NAMALWA (cell line): ENCODE measurements at regions not wholly inside any gene's neighbourhood (a gene's known extent, or its start where the extent isn't known, plus 50 kb on each side); places are given as distances from the start of the nearest gene placed in this dataset.
"Not testable (repeated sequence)": the region's sequence is repeated elsewhere in the genome, so short reads cannot be mapped to it uniquely, and the experiment has no call there.

ENCODE experiments used
- DNase-seq: peaks from one replicate; pipeline ENCODE4 v3.0.0-alpha.2; 2015; ENCODE audit warnings: low spot score

DNA sequence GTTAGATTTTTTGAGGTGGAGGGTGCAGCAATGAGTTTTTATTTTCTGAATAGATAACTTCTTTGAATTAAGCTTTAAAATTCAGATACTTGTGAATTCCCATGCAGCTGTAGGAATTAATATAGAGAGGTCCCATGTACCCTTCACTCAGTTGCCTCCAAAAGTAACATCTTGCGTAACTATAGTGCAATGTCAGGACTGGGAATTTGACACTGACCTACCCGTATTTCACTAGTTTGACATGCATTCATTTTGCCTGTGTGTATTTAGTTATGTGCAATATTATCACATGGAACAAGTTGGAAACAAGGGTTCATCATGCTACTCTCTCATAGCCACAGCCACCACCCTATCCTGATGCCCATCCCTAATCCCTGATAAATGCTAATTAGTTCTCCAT is 147.1 kb upstream of the IGFBP3 start:
- DNase-seq = no peak

DNA sequence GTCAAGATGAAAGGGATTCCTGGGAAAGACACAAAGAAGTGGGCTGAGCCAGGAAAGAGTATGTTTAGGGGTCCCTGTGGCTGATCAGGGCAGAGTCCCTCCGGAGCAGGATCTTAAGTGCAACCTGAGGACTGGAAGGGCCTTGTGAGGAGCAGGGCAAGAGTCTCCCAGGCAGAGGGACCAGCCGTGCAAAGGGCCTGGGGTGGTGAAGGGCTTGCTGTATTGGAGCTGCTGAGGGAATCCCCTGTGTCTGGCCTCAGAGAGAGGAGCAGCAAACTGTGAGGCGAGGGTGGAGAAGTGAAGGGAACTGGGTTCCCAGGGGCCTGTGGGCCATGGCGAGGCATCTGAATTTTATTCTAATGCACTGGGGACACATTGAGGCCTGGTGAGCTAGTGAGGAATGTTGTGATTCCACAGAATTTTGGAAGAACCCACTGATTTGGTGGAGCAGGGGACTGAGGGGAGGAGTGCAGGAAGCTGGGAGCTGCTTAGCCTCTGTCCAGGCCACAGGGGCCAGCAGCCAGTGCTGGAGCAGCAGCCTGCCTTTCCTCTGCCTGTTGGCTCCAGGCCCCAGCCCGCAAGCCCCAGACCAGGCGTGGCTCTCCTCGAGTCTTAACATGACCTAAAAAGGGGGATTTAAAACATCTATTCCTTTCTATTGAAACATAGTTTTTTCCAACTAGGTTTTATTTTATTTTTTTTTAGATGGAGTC is 138.4 kb upstream of the IGFBP3 start:
- no peak for DNase-seq

DNA sequence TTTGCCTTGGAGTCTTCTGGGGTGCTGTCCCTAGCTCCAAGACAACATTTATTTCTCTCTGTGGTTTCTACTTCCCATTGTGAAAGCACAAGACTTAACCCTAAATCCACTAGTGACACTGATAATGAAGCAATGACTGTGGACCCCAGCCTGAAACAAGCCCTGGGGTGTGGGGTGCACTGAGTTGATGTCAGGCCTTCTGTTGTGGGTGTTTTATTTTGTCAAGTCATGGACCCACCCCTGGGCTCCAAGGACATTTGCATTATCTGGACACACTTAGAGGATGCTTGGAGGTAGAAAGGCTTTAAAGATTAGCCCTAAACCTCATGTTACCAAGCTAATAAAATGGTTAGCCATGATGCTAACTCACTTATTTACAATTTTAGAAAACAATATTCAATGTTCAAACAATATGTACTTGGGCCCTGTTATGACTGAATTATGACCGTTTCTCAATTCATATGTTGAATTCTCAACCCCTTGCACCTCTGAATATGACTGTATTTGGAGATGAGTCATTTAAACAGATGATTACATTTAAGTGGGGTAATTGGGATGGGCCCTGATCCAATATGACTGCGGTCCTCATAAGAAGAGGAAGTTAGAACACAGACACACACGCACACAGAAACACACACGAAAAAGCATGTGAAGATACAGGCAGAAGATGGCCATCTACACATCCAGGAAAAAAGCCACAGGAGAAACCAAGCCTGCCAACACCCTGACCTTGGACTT is 137.2 kb upstream of the IGFBP3 start:
- DNase-seq = no peak

DNA sequence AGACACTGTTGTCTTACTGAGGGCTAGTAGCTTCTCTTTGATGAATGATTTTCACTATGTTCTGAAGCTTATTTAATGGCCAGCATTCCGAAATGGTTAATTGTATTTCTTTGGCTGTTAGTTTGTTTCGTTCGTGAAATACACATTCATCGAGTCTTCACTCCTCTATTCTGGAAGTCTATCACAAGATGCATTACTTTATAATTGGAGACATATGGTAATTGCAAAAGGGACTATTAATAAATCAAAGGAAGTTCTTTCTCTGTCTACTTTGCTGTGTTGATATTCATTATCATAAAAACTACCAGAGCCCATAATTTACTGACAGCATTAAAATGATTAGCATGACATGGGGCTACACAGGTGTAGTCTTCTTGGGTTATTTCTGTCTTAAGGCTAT is 133.8 kb upstream of the IGFBP3 start:
- no peak for DNase-seq

DNA sequence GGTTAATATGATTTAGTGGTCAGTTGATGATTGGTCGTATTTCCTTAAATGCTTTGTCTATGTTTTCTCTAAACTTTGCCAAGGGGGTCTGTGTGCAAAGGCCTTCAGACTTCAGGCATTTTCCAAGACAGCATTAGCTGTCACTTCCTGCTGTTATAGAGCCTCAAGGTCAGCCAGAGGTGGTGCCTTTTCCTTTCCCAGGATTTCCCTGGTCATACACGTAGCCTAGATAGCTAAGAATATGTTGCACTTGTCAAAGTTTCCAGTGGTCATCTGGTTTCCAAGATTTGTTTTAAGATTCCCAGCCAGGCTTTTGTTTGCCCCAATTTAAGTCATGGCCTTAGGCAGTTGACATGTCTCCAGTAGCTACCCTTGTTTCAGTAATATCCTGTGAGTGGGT is 133.2 kb upstream of the IGFBP3 start:
- DNase-seq = no peak

DNA sequence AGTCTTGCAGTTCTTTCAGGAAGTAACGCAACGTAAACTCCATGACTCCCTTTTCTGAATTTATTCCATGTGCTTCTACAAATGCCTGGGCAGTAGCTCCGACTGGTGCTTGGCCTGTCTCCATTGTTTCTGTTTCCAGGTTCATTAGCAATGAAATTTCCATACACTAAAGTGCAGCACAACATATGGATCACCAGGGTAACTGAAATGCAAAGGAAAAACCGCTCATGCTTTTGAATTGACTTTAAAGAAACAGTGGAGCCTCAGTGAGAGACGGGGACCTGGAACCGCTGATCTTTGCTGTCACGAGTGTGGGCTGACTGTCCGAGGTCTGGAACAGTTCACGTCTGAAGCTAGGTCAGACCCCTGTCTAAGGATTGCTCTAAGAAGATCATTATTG is 126.5 kb upstream of the IGFBP3 start:
- no peak for DNase-seq

DNA sequence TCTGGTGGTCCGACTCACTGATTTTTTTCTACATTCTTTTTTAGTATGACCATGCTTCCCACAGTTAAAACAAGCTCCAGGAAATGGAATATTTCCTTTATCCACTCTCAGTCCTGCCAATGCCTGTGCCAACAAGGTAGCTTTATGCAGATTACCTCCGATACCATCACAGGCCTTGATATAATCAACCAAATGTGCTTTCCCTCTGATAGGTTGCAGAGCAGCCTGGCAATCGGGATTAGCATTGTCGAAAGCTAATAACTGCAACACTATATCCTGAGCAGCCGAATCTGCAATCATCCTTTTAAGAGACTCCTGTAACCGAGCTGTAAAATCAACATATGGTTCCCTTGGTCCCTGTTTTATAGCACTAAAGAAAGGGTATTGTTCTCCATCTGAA is 122.3 kb upstream of the IGFBP3 start:
- DNase-seq = not testable (repeated sequence)

DNA sequence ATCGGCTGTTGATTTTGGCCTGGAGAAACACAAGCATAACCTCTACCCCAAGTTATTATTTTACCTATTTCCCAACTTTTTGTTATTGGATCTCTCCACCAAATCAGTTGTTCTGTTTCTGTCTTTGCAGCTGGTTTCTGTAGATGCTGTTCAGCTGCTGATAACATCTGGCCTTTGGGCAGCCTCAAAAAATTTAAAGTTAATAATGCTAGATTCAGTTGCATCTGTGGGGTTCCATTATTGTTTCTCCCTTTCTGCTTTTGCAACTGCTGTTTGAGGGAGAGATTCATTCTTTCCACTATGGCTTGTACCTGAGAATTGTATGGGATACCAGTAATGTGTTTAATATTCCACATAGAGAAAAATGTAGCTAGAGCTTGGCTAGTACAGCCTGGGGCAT is 118.7 kb upstream of the IGFBP3 start:
- not testable (repeated sequence) for DNase-seq

DNA sequence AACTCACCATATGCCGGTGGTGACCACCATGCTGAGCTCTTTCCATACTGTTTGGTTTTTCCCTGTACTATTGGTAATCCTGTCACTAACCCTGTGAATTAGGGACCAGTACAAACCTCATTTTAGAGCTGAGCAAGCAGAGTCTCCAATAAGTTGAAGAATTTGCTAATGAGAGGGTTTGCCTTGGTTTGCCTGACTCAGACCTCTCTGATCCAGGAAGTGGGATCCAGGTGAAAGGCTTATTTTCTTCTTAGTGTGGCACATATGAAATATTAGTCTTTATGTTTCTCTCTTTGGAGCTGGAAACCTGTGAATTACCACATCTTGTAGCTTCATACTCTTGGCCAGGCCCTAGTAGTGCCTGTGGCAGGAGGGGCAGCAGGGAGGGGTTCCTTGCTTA is 114.1 kb upstream of the IGFBP3 start:
- no peak for DNase-seq

DNA sequence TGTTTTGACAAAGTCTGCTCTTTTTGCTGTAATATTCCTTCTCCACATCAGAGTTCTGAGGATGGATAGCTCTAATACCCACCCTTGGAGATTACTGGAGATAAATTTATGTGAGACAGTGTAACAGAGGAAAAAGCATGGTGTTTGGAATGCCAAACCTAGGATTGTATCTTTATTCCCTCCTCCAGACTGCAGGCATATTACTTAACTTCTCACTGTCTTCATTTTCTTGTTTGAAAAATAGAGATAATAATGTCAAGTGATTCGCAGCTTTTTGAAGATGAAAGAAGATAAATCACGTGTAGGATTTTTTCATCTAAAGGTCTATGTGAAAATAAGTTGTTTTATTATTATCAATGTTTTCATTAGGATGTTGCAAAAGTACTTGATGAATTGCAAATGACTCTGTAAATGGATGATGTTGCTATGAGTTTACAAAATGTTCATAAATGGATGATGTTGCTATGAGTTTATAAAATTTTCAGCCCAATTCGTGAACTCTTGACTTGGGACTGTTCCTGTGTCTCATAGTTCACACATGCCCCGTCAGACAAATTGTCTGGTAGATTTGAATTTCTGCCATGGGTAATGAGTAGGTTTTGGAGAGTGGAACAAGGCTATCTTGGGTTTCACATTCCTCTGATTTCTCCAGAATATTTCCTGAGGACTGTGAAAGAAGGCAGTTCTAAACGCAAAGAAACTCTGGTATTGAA is 113.1 kb upstream of the IGFBP3 start:
- no peak for DNase-seq

DNA sequence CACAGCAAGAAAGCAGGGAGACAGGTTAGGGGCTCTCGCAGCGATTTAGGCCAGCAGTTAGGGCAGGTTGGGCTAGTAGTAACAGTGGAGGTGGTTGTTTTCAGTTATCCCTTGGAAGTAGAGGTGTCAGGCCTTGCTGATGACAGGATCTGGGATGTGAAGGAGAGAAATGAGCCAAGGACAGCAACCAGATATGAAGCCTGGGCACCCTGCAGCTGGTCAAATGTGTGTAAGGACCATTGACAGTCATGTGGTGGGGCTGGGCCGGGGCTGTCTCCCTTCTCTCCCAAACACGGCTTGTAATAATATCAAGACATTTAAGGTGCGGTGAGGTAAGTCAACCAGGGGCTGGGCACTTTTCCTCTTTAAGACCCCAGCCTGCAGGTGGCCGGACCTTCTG is 112.5 kb upstream of the IGFBP3 start:
- no peak for DNase-seq

DNA sequence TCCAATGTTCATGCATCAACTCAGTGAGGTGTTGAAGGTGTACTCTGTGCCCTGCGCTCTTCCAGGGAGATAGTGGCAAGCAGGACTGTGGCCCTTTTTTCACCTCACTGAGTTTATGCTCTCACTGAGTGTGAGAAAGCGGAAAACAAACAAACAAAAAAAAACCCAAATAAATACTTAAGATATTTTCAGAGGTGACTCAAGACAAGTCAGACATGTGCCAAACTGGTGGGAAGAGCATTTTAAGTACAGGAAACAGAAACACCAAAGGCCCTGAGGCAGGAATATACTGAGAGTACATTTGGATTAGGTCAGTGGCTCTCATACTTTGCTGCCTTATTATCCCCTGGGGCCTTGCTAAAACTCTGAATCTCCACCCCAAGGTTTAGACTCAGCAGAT is 111.9 kb upstream of the IGFBP3 start:
- no peak for DNase-seq

DNA sequence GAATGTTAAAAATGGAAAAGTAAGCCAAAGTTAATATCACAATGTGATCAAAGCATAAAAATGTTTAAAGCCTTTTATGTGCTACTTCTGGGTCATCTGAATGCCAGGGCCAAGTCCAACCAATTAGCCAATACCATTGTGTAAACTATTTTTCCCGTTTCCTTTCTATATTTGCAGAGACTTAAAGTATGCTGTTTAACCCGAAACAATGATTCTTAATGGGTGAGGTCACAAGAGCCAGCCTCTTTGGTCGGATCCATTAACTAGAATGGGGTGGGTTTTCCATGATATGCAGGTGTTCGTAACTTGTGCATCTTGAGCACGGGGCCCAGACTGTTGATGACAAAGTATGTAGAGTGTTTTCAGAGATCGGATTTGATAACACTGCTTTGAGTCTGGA is 111.3 kb upstream of the IGFBP3 start:
- no peak for DNase-seq

DNA sequence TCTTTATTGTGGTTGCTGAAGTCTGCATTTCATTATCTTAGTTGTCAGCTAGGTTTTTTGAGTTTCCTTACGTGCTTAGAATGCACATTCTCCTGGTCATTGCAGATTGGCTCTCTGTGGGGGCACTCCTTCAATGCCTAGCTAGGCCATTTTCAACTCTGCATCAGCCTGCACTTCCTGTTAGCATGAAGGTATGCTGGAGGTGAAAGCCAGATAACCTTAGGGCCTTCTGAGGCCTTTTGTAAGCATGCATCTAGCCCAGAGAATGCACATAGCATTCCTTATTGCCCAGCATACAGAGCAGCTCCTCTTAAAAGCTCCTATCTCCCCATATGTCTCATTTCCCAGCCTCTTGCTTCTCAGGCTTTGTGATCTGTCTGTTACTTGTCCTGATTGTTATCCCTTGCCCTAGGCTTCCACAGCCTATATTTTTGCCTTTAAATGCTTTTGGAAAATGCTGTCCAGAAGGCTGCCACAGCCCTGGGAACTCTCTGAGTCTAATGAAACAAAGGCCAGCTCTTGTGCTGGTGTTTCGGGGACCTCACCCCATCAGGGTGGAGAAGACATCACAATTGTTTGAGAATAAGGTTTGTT is 108.1 kb upstream of the IGFBP3 start:
- no peak for DNase-seq

DNA sequence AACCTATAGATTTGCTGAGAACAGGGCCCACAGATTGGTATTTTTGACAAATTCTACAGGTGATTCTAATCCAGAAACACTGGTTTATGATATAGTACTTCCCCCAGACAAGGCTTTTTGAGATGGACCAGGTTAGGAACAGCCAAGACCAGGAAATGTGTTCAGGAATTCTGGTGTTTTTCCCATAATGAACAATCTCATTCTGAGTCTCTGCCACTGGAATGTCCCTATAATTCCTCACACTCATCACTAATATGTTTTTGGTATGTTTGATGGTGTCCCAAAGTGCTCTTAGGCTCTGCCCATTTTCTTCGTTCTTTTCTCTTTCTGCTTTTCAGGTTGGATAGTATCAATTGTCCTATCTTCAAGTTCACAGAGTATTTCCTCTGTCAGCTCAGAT is 107.2 kb upstream of the IGFBP3 start:
- DNase-seq = no peak

DNA sequence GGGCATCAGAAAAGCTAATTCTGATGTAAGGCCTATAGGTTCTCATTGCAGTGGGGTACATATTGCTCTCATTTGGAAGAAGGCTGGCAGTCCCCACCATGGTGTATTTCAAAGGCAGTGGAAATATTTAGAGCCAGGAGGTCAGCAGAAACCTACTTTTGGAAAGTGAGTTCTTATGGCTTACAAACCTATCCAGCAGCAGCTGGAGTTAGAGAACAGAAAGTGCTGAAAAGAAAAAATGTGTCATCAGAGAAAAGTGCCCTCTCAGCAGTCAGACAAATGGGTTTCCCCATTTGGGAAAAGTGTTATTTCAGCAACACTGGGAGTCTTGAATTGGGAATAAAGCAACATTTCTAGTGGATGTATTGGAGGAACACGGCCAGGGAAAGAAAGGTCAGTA is 105.7 kb upstream of the IGFBP3 start:
- DNase-seq = no peak

DNA sequence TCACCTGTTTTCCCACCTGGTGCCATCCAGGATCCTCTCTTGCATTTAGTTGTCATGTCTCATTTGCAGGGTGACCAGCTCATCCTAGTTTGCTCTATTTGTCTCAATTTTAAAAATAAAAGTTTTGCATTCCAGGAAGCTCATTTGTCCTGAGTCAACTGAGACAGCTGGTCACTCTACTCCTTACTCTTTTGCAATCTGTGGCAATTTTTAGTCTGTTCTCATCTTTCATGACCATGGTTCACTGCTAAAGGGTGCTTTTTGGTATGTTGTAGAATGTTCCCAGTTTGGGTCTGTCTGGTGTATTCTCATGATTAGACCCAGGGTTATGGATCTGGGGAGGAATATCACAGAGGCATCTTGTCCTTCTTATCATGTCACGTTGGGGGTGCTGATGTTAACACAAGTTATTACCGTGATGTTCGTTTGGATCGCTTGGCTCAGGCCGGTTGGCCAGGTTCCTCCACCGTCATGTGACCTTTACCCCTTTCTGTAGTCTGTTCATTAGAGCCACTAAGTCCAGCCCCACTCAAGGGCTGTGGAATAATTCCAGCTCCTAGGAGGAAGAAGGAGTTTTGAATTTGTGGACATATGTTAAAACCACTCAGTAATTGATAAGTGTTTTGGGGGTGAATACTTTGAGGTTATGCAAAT is 103.3 kb upstream of the IGFBP3 start:
- no peak for DNase-seq

DNA sequence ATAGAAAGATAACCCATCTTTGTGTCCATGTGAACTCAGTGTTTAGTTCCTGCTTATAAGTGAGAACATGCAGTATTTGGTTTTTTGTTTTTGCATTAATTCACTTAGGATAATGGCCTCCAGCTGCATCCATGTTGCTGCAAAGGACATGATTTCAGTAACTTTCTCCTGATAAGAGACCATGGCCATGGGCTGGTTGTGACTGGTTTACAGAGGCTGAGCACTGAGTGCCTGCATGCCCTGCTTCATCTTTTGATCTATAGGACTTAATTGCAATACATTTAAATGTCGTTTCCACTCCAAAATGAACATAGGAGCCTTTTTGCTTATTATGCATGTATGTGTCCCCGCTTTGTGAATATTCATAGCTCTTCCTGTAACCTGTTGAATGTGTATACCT is 101.3 kb upstream of the IGFBP3 start:
- DNase-seq = no peak

DNA sequence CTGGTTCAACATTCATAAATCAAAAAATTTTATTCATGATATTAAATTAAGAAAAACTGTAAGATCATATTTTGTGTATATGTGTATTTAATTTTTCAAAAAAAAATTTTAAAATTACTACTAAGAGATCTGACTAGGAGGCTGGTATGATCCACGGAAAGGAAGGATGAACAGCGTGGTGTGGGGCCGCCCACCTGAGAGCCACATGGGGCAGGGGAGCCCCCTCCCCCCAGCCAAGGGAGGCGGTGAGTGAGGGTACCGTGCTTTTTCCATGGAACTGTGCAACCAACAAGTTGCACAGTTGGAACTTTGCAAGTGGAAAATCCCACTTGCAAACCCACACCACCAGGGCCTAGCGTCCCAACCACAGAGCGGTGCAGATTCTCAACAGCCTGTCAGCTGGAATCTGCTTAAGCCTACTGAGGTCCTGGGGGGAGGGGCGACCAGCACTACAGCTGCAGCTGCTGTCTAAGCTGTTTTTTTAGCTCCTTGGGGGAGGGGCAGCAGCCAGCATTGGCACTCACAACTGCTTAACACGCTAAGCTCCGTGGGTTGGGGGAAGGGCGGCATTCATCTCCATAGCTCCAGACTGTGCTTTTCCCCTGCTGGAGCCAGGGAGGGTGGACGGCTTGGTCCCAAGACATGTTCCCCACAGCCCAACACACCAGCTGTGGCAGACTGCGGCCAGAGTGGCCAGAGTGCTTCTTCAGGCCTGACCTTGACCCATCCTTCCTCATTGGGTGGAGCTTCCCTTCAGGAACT is 94.2 kb upstream of the IGFBP3 start:
- peak; percentile 14 for DNase-seq

DNA sequence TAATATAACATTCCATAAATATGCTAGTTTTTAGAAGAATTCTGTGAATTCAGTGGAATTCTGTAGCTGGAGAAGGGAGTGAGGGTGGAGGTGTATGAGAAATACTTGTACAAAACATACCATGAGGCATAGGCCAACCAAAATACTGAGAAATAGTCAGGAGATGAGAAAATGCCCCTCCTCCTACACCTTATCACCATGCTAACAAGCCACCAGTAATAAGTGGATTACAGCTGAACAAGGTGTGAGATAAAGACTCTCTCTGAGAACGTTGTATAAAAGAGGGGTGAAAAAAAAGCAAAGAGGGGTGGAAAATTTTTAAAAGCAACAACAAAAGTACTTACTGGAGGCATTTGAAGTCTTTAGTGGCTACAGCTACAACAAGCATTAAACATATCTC is 90.4 kb upstream of the IGFBP3 start:
- DNase-seq = no peak

DNA sequence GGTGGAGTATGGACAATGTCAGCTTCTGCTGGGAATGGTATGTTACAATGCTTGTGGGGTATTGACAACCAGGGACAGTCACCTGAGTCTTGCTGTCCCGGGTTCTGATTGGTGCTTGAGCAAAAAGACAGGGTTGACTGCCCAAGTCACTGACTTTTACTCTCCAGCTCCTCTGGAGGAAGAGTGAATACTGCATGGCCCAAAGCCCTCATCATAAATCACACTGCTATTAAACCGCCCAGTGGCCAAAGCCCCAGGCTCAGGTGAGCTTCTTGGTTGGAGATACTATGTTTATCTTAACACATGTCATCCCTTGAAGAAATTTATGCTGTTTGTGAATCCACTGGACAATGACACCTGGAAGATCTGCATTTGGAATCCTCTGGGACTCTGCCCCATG is 90.0 kb upstream of the IGFBP3 start:
- DNase-seq = no peak

DNA sequence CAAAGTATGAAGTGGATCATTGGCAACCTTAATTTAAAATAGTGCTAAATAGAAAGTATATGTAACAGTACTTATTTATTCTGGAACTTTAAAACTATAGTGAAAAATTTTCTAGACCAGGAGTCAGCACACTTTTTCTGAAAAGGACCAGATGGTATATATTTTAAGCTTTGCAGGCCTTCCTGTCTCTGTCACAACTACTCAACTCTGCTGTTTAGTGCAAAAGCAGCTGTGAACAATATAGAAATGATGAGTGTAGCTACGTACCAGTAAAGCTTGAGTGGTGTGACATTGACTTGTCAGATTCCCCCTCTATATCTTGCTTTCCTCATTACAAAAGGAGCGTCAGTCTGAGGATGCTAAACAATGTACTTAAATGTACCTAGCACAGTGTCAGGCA is 88.1 kb upstream of the IGFBP3 start:
- DNase-seq = no peak
